ENCODE measurements at regions not wholly inside any gene's neighbourhood (a gene's known extent, or its start where the extent isn't known, plus 50 kb on each side); places are given as distances from the start of the nearest gene placed in this dataset.

- TF ChIP-seq ZFY (CRISPR knock-in tag; IDR thresholded peaks at IDR 0.05) = peak; percentile 18; the same call in 1 of the 2 replicates
- 0 out of 2 replicates have a peak, but pooled peaks have one; percentile 31 for TF ChIP-seq ZNF7 (CRISPR knock-in tag; IDR thresholded peaks at IDR 0.05)
- 0 out of 2 replicates have a peak, but pooled peaks have one; percentile 12 for TF ChIP-seq ZBTB33 (CRISPR knock-in tag; IDR thresholded peaks at IDR 0.05)
- no peak for TF ChIP-seq SIN3A (IDR thresholded peaks at IDR 0.05; ENCODE audit: borderline replicate concordance, low read depth, low read length)
Observed at GRCh38 chr1:228836427-228836826, 101.1 kb downstream of the RHOU start (continued).

DNA sequence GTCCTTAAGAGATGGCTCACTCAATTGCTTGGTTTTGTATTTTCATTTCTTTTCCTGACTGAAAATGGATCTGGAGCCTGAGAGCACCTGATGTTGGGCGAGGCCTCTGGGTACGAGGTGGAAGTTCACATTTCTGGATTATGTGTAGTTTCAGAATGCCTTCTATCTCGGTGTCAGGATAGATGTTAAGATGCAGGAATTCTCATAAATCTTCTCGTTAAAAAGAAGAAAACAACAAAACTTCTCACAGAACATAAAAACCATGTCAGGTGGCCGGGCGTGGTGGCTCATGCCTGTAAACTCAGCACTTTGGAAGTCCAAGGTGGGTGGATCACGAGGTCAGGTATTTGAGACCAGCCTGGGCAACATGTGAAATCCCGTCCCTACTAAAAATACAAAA lies 101.8 kb downstream of the RHOU start:
- Histone ChIP-seq H3K9ac (ENCODE audit: insufficient read depth, low read depth, low read length) (peak overlapping the region; percentile 88), H2AFZ (ENCODE audit: low read length) (no peak overlapping the region), H3K4me1 (ENCODE audit: insufficient read depth, low read length) (peaks cover 85% of the 10 kb centered on the region), H3K36me3 (replicated peaks in 1 of 2; ENCODE audit: control insufficient read depth in 1 of 2, insufficient read depth in 2 of 2, low read length in 2 of 2) (no peaks in the 10 kb centered on the region; a peak in 1 of 5 replicates), H3K4me3 (replicated peaks in 1 of 3; ENCODE audit: insufficient read depth in 1 of 3, low read depth in 2 of 3, low read length in 3 of 3) (peak overlapping the region in 1 of 3 experiments; percentile 69; a peak in 2 of 6 replicates), H3K79me2 (ENCODE audit: insufficient read depth, low read length) (no peaks in the 10 kb centered on the region), H3K27ac (ENCODE audit: extremely low read length, insufficient read depth, low read length) (peak overlapping the region; percentile 99), H3K27me3 (ENCODE audit: control insufficient read depth in 1 of 2, insufficient read depth in 2 of 2, low read length in 2 of 2) (no peaks in the 10 kb centered on the region; a peak in 1 of 5 replicates), H3K4me2 (ENCODE audit: low read depth, low read length) (peak overlapping the region; percentile 91), H4K20me1 (ENCODE audit: insufficient read depth, low read length) (no peaks in the 10 kb centered on the region), H3K9me3 (ENCODE audit: low read length) (no peaks in the 10 kb centered on the region)
- FAIRE-seq (no peak), ATAC-seq (no peak), DNase-seq (ENCODE audit: low spot score) (no peak)
- intact Hi-C loops (cut with micrococcal nuclease; ENCODE audit: unreplicated experiment) = loop anchor here (2.0 to 10.0 kb wide), 3 partner anchors 100 to 298 kb away; no protein-coding TSS in a partner anchor
- CTCF ChIA-PET (ENCODE audit: low intra/inter-chr PET ratio, low total read pairs) = no interaction called here
- POLR2A ChIA-PET = interaction anchor here (0.8 to 6.0 kb wide), 30 partner anchors 11 to 393 kb away, joined by 3 to 124 read pairs (median 6); partner anchors contain the start of gene RHOU
- 57% methylated on average over 8 of the region's 8 CpGs for WGBS (ENCODE audit: low lambda C conversion rate)
- BruUV-seq (replicated peaks) = no TSS peak
- TF ChIP-seq NFYB (CRISPR knock-in tag; IDR thresholded peaks at IDR 0.05) (no peak), ZNF782 (CRISPR knock-in tag; IDR thresholded peaks at IDR 0.05; ENCODE audit: borderline replicate concordance) (0 out of 2 replicates have a peak, but pooled peaks have one; percentile 29), ZBTB14 (CRISPR knock-in tag; IDR thresholded peaks at IDR 0.05) (0 out of 2 replicates have a peak, but pooled peaks have one; percentile 19), ADNP (CRISPR knock-in tag; IDR thresholded peaks at IDR 0.05) (no peak), RFXANK (CRISPR knock-in tag; IDR thresholded peaks at IDR 0.05) (no peak), PPARG (CRISPR knock-in tag; conservative IDR thresholded peaks at IDR 0.05) (no peak), YEATS2 (CRISPR knock-in tag; IDR thresholded peaks at IDR 0.05; ENCODE audit: borderline replicate concordance) (no peak), POLR2G (IDR thresholded peaks at IDR 0.05; ENCODE audit: low read depth, low read length) (no peak)
- TF ChIP-seq, protein P1, sequence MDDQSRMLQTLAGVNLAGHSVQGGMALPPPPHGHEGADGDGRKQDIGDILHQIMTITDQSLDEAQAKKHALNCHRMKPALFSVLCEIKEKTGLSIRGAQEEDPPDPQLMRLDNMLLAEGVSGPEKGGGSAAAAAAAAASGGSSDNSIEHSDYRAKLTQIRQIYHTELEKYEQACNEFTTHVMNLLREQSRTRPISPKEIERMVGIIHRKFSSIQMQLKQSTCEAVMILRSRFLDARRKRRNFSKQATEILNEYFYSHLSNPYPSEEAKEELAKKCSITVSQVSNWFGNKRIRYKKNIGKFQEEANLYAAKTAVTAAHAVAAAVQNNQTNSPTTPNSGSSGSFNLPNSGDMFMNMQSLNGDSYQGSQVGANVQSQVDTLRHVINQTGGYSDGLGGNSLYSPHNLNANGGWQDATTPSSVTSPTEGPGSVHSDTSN (CRISPR knock-in tag; IDR thresholded peaks at IDR 0.05; ENCODE audit: borderline replicate concordance) = 0 out of 2 replicates have a peak, but pooled peaks have one; percentile 29
- in situ Hi-C loops (cut with HindIII; ENCODE audit: extremely low pct_ligation_motif_present, low pct_unique_long_range_greater_than_20kb) = no loop called here

Measured in HepG2 (cell line).